Activated gamma-delta T cell treated with Interleukin-2 at 50 U/mL for 16 hours (primary cell): ENCODE measurements at regions not wholly inside any gene's neighbourhood (a gene's known extent, or its start where the extent isn't known, plus 50 kb on each side); places are given as distances from the start of the nearest gene placed in this dataset.
"Not testable (repeated sequence)": the region's sequence is repeated elsewhere in the genome, so short reads cannot be mapped to it uniquely, and the experiment has no call there.

ENCODE experiments used
- DNase-seq: peaks from one replicate; pipeline ENCODE4 v3.0.0-alpha.2; 2020

DNA sequence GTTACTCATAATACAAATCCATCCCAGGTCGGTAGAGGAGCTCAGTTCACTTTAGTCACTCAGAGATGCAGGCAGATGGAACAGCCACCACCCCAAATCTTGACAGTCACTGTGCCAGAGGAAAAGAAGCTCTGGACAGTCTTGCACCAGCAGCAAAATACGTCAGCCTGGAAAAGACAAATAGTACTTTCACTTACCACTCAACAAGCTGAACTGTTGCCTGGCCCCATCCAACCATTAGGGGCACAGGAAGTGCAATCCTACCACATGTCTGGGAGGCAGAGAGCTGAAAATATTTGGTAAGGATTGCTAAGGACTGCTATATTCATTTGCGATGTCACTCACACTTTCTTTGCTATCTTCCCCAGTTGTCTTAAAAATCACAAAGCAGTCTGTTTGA lies 239.1 kb upstream of the TOX3 start:
- no peak for DNase-seq

DNA sequence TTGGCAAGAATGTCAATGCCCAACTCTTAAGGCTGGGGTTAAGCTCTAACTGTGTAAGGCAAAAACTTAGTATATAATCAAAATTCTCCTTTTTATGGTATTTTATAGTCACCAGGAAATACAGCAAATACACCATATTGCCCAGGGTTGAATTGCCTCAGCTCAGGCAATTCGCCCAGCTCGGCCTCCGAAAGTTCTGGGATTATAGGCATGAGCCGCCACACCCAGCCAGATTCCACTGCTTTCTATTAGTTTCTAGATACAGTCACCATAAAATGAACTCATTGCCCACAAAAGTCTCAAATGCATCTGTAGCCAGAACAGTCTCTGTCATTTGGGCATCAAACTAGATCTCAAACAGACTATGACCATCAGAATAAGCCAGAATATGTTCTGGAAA lies 238.7 kb upstream of the TOX3 start:
- no peak for DNase-seq

DNA sequence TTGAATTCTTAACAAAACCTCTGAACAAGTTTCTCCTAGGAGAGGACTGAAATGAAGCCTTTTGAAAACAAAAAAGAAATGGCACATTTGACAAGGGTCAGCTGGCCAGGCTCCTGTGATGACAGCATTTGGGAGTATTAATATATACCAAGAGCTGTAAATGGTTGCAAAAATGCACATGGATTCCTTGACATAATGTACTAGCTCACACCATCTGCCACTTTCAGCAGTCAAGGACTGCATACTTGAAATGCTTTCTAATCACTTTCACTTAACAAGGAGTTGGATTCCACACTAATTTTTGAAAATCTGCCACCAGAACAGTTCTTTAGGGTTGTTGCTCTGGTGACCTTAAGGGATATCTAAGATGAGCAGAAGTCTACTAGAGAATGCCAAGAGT lies 236.7 kb upstream of the TOX3 start:
- no peak for DNase-seq

DNA sequence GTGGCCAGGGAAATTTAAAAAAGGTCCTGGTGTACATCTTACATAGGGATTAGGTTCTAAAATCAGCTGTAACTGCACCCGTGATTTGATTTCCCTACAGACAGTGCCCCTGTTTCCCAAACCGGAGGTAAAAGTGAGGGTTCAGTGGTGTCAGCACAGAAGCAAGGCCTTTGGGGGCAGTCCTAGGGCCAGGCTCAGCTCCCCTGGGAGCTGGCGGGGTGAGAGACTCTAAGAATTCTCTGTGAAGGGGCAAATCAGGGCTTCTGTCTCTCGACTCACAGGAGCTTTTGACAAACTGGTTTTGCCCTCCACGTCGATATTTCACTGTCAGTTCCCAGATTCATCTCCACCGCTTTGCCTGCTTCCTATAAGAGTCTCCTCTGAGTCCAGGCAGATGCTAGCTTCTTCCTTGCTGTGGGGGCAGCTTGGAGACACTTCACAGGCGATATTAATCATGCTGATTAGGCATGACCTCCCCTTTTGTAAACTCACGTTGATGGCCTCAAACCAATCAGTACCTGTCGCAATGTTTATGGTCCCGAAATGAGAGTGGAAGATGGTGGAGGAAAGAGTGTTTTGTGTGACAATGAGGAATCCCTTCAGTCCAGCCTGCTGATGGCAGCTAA lies 234.2 kb upstream of the TOX3 start:
- no peak for DNase-seq

DNA sequence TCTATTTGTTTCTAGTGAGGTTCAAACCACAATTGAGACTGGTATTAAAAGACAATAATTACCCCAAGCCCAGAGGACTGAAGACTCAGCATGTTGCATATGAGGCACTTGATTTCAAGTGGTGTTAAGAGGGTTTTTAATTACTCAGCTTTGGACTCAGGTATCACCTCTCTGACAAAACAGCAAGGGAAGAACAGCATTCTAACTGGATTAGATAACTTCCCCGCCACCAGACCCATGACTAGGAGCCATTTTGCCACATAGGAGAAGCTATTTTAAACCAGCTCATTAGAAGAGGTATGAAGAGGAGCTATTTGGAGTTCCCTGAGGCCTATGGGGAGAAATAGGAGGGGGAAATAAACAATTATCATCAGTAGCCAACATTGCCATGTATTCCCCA lies 226.1 kb upstream of the TOX3 start:
- no peak for DNase-seq

DNA sequence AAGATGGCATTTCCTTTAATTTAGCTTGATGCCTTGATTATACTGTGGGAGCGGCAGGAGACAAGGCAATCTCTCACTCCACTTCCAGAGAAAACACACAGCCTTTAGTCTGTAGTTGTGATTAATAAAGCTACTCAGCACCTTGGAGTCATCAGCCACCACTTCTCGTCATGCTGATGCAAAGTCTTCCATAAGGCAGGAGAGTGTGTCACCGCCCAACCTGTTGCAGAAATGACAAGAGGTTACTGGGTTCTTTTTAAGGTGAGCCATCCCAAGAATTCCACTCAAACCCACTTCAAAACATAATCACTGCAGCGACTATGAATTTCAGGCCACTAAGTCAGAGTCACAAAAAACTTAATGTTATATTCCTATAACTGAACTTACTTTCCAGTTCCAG lies 223.9 kb upstream of the TOX3 start:
- DNase-seq: no peak

DNA sequence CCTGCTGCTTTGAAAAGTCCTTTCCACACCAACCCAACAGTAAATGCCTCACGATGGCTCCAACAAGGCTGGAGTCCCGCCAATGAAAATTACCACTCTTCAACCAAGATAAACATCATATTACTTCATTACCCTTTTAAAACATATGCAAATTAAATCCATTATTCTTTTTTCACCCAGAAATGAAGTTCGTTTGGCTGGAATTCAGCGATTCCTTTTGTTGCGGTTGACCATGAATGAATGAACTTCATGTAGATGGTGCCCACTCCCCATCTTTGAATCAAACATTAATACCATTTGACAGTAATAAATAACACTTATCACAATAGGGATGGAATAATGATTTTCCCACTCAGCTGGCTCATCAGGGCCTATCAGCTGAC lies 211.5 kb upstream of the TOX3 start:
- no peak for DNase-seq

DNA sequence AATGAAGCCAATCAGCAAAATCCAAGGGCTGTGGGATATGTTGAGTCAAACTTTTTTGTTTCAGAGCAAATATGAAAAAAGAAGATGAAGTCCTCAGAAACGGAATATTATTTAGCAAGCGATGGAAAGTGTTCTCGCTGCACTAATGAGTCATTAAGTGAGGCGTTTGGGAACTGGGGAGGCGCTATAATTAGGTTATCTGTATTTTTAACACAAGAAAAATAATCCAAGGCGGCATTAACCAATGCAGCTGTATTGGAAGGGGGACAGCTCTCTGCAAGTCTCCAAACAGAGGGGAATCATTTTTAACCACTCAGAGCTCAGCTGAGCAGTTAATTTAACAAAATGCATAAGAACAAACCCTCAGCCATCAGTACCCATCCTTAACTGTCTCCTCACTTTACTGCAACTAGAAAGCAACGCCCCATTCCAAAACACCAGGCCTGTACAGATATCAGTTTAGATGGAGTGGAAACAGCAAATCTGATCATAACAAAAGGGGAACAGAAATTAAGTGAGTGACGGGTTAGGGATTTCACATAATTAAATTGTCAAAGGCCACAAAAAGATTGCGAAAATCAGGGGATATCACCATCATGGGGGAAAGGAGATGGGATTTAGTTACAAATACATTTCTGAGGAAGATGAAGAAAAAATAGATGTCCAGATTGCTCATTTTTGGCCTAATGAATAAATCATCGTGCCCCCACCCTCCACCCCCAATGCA lies 211.0 kb upstream of the TOX3 start:
- DNase-seq: no peak

DNA sequence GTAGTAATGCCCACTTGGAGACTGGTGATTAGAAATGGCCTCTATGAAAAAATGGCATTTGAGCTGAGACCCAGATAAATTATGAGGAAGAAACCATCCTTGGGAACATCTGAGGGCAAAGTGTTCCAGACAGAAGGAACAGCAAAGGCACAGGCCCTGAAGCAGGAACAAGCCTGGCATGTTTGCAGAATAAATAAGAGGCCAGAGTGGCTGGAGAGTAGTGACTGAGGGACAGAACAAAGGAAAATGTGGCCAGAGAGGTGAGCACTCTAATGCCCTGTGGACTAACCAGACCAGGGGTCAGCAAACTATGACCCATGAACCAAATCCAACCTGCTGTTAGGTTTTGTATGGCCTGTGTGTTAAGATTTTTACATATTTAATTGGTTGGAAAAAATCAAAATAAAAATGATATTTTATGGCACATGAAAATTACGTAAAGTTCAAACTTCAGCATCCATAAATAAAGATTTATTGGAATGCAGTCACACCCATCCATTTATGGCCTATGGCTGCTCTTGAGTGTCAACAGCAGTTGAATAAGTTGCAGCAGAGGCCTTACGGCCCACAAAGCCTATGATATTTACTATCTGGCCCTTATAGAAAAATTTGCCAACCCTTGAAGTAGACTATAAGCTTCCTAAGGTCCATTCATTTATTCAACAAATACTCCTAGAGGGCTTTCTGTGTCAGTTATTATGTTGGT lies 210.0 kb upstream of the TOX3 start:
- DNase-seq: no peak

DNA sequence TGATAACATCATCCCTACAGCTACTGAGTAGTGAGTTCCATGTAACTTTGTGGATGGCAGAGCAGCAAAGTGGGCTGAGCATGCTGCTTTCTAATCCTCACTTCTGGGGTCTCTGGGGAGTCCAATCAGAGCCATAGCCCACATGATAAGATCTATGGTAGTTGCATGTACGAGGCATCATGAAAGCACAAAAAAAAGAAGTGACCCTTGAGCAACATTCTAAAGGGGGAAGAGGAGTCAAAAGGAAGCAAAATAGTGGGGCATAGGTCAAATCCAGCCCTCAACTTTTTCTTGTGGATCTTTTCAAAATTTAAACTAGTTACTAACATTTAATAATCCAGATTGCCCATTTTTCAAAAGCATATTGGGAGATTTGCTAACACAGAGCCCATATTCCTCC lies 208.5 kb upstream of the TOX3 start:
- no peak for DNase-seq

DNA sequence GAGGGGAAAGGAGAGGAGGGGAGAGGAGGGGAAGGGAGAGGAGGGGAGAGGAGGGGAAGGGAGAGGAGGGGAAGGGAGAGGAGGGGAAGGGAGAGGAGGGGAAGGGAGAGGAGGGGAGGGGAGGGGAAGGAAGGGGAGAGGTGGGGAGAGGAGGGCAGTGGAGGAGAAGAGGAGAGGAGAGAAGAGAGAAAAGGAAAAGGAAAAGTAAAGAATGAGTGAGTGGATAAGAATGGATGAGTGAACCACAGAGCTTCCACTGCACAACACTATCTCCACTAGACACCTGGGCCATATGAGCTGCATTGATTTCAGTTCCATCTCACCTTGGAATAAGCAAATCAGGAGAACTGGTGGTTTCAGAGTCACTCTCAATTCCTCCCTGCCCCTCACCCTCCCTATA lies 204.1 kb upstream of the TOX3 start:
- DNase-seq: no peak

DNA sequence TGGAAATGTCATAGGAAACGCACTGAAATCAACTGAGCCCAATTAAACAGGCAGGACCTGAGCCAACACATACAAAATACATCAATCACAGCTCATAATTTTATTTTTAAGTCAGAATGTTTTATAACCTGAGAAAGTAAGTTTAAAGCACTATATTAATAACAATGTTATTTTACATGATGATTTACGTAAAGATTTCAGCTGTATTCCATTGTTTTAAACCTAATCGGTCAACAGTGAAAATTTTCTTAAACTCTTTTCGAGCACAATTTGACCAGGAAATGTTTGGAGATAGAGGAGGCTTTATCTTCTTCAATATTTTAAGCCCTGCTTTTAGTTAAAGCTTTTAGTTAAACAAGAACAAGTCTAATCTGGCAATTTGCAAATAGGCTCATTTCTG lies 201.8 kb upstream of the TOX3 start:
- DNase-seq: no peak

DNA sequence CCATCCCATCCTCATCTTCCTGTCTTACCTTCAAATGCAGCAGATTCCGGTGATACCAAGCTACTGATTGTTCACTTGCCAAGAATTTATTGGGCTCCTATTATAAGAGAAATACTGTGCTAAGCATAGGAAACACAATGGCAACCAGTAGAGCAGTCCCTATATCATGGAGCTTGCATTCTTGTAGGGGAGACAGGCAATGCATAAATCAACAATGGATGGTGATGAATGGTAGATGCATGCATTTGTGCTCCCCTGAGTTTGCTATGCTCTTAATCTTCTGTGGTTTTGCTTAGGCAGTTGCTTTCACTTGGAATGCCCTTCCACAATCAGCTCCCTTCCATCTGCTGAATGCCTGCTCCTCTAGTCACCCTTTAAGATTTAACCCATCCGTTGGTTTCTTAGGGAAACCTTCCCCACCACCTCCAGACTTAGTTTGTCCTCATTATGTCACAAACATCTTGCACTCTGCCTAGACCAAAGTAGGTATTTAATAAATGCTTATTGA lies 200.2 kb upstream of the TOX3 start:
- DNase-seq: no peak

DNA sequence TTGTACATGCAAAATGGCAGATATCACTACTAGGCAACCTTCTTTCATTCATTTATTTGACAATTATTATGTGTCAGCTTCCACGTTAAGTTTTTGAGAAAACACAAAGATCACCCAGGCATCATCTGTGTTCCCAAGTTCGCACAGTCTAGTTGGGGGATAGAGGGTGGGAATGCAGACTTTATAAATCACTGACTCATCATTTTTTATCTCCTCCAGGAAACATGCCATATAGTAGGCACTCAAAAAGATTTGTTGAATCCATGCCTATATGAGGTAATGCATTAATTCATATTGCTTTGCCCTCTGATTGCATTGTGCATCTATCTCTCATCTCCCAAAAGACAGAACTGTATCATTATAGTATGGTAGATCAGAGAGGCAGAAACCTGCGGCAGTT lies 196.8 kb upstream of the TOX3 start:
- no peak for DNase-seq

DNA sequence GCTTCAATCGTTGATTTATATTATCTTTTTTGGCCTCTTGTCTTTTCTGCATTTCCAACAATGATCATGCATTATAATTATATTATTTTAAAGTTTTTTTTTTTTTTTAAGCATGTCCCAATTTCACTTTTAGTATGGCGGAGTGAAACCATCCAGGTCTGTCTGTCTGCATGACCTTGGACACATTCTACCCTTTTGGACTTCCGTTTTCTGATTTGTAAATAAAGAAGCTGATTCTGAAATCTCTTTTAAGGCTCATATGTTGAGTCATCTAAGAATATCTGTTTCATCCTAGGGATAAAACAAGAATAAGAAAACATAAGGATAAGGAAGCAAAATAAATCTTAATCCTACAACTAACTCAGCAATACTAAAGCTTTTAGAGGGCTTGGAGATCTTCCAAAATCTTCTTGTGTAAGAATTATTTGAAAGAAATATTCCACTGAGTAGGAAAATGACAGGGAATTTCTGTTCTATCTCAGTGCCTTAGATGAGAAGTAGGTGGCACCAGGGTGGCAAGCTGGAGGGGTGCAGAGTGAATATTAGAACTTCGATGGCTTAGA lies 195.7 kb upstream of the TOX3 start:
- no peak for DNase-seq

DNA sequence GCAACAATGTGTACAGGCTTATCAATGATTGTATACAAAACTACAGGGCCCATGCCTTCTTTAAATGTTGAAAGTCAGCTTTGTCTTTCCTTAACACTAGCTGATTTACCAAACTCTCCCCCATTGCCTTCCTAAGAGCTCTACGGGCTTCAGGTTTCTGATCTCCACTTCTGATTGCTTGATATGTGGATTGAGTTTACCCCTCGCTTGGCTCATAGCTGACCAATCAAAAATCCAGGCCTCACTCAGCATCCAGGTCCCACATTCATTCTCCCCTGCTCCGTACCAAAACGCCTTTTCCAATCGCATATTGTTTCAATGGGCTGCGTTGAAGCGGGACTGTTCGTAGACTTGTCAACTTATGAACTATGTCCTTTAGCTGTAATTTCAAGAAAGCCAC lies 195.1 kb upstream of the TOX3 start:
- DNase-seq: no peak

DNA sequence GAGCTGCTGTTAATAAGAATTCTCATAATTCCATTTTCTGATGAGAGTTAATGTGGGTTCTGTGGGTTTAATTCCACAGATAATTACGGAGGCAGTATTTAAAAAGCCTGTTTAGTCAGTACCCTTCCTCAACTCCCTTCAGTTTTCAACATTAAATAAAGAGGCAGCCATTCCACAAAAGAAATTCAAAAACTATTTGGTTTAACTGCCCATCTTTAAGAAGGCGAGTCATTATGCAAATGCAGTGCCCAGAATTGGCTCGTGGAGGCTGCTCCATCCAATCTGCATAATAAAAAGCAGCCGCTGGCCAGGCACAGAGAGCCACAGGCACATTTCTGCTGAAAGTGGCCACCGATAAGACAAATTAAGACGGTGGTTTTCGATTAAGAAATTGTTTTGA lies 194.4 kb upstream of the TOX3 start:
- DNase-seq: no peak

DNA sequence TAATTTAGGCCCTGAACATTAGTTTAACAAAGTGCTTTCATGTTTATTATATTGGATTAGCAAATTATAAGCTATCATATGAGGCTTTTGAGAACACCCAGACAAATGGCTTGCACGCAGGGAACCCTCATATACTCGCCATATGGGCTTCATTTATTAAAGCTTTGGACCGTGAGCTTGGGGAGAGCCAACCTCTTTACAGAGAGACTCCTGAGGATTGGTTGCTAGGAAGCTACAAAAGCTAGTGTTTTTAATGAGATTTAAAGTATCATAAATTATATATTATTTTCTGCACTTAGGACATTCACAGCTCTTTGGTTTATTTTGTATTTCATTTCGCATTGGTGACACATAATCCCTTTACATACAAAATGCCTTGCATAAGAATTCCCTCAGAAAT lies 193.8 kb upstream of the TOX3 start:
- DNase-seq: no peak

DNA sequence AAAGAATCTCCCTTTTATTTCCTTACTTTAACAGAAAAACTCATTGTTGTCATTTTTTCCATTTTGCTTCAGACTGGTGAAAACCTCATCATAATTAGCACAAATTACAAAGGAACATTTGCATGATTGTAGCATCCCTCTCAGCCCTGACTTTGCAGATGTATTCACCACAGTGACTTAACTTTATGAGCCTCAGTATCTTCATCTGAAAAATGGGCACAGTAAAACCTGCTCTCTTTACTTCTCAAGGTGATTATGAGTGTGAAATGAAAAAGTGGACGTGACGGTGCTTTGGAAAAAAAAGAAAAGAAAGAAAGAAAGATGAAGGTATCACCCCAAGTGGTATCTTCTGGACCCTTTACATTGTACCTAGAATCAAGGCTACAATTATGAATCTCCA lies 193.4 kb upstream of the TOX3 start:
- DNase-seq: no peak

DNA sequence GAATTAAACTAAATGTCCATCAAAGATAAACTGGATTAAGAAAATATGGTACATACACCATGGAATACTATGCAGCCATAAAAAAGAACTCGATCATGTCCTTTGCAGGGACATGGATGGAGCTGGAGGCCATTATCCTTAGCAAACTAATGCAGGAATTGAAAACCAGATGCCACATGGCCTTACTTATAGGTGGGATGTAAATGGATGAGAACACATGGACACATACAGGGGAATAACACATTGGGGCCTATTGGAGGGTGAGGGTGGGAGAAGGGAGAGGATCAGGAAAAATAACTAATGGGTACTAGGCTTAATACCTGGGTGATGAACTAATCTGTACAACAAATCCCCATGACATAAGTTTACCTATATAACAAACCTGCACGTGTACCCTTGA lies 192.0 kb upstream of the TOX3 start:
- not testable (repeated sequence) for DNase-seq

DNA sequence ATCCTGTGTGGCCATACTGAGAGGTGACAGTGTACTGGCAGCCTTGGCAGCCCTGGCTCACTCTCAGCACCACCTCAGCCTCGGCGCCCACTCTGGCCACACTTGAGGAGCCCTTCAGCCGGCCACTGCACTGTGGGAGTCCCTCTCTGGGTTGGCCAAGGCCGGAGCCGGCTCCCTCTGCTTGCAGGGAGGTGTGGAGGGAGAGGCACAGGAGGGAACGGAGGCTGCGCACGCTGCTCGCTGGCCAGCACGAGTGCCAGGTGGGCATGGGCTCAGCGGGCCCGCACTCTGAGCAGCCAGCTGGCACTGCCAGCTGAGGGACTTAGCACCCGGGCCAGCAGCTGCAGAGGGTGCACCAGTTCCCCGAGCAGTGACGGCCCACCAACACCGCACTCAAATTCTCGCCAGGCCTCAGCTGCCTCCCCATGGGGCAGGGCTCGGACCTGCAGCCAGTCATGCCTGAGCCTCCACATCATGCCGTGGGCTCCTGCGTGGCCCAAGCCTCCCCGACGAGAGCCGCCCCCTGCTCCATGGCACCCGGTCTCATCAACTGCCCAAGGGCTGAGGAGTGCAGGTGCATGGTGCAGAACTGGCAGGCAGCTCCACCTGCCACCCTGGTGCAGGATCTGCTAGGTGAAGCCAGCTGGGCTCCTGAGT lies 184.4 kb upstream of the TOX3 start:
- DNase-seq: no peak

DNA sequence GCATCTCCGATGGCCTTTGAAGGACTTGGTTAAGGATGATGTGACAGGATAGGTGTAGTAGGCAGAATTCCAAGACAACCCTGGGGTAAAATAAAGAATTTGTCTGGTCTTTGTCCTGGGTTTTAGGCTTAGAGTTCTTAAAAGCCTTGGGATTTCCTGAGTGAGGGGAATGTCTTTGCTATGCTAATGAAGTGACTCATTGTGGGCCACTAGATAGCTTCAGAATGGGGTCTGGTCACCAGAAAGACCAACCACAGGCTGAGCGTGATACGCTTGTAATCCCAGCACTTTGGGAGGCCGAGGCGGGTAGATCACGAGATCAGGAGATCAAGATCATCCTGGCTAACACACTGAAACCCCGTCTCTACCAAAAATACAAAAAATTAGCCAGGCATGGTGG lies 182.8 kb upstream of the TOX3 start:
- no peak for DNase-seq

DNA sequence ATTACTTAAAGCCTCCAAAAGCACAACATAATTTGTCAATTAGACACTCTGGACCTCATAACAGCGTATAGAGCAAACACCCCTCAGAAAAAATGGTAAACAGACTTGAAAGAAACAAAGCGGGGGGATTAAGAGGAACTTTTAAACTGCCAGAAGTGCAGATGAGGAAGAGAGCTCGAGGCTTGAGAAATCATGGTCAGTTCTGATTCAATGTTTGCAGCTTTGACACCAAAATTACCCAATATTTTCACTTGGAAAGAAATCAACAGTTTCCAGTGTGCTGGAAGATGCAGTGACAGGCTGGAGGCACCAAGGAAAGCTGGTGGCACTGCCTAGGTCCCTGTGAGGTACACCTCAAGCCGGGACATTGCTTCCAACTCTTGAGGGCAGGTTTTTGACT lies 180.9 kb upstream of the TOX3 start:
- no peak for DNase-seq

DNA sequence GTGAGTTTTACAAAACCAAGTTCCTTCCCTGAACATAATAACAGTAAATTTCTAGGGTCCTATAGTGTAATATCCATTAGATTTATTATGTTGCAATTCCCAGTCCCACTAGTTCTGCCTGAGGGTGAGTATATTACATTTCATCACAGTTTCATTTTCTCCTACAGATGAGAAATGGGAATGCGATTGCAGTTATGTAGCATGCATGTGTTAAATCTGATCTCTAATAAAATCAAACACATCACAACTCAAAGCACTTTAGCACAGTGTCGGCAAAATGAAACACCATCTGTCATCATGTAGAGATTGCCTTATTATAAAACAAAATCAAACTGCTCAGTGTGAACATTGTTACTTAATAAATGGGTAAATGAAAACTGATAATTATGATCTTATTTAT lies 180.5 kb upstream of the TOX3 start:
- DNase-seq: no peak
